ENCODE measurements at regions not wholly inside any gene's neighbourhood (a gene's known extent, or its start where the extent isn't known, plus 50 kb on each side); places are given as distances from the start of the nearest gene placed in this dataset.

DNA sequence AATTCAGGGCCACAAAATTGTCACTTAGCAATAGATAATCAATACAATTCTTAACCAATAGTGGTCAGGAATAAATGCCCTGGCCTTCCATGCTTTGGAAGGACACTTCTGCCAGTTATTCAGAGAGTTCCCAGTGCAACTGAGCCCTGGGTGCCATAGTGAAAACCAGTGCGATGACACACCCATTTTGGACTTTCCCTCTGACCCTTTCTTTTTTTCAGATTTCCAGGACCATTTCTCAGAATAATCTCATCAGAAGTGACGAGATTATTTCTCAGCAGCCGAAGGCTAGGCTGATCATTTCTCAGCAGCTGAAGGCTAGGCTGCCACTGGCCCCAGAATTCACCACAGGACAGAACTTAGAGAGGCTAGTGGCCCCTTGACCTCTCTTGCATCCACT is 106.6 kb upstream of the MYCN start:
- intact Hi-C loops (cut with DNase I; ENCODE audit: low total_unique reads) = no loop called here
- 83 to 93% (median 84%) methylated on average over 3 of the region's 3 CpGs for whole genome bisulfite sequencing, 5 donors
- H3K27ac ChIP-seq = no peak overlapping the region
- no peak overlapping the region for H3K4me3 ChIP-seq
- no peaks in the 10 kb centered on the region for H3K9me3 ChIP-seq
- TF ChIP-seq CTCF (IDR thresholded peaks at IDR 0.05 in 8 of 11, conservative IDR thresholded peaks at IDR 0.05 in 3 of 11) (no peak), POLR2A (IDR thresholded peaks at IDR 0.05) (no peak), POLR2AphosphoS5 (IDR thresholded peaks at IDR 0.05) (no peak)
- no peak for DNase-seq
- H3K27me3 ChIP-seq (replicated peaks in 1 of 7) = no peaks in the 10 kb centered on the region
- H3K4me1 ChIP-seq = no peaks in the 10 kb centered on the region
- no peaks in the 10 kb centered on the region for H3K36me3 ChIP-seq

GRCh38 chr2:15834381-15835031 is 105.8 kb upstream of the MYCN start:
- Histone ChIP-seq H3K4me1 (no peaks in the 10 kb centered on the region), H3K27ac (no peak overlapping the region), H3K36me3 (no peaks in the 10 kb centered on the region), H3K9me3 (no peaks in the 10 kb centered on the region), H3K27me3 (replicated peaks in 1 of 7) (no peaks in the 10 kb centered on the region), H3K4me3 (no peak overlapping the region)
- no peak for TF ChIP-seq CTCF (IDR thresholded peaks at IDR 0.05 in 8 of 11, conservative IDR thresholded peaks at IDR 0.05 in 3 of 11)
- no peak for TF ChIP-seq POLR2AphosphoS5 (IDR thresholded peaks at IDR 0.05)
- TF ChIP-seq POLR2A (IDR thresholded peaks at IDR 0.05) = no peak
- intact Hi-C loops (cut with DNase I; ENCODE audit: low total_unique reads) = no loop called here
- 67 to 85% (median 68%) methylated on average over 7 of the region's 7 CpGs for WGBS, 5 donors
- no peak for DNase-seq

DNA sequence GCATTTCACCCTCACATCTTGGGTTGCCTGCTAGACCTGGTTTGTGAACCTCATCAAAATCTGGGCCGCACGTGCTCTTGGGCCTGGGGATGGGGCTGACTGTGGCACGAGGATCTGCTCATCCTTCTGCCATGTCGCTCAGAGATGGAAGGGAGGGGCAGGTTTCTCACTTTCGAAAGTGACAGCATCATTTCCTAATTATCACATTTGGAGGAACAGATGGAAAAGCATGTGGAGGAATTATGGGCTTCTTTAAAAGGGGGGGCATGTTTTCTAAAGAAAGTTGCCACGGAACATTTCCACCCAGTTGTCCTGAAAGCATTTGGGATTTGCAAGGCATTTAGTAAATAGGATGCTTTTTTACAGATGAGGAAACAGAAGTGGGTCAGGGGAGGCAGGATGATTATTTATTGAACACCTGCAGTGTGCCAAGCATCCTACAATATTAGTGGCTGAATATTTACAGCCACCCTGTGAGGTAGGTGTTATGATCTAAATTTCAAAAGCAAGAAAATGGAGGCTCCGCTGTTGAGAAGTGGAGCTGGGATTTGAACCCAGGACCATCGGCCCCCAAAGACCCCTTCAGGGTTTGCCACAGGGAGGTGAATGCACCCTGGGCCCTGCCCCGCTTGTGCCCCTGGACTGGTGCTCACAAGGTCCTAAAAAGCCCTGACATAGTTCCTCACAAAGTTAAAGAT is 104.2 kb upstream of the MYCN start:
- WGBS, 5 donors = 83 to 94% (median 87%) methylated on average over 9 of the region's 9 CpGs
- Histone ChIP-seq H3K27me3 (replicated peaks in 1 of 7) (no peaks in the 10 kb centered on the region), H3K27ac (no peak overlapping the region), H3K4me3 (no peak overlapping the region), H3K4me1 (no peaks in the 10 kb centered on the region), H3K9me3 (no peaks in the 10 kb centered on the region), H3K36me3 (no peaks in the 10 kb centered on the region)
- TF ChIP-seq CTCF (IDR thresholded peaks at IDR 0.05 in 8 of 11, conservative IDR thresholded peaks at IDR 0.05 in 3 of 11) (no peak), POLR2A (IDR thresholded peaks at IDR 0.05) (no peak), POLR2AphosphoS5 (IDR thresholded peaks at IDR 0.05) (no peak)
- DNase-seq = no peak
- intact Hi-C loops (cut with DNase I; ENCODE audit: low total_unique reads) = no loop called here

Data from spleen (tissue), 11 donors.